ENCODE measurements at regions not wholly inside any gene's neighbourhood (a gene's known extent, or its start where the extent isn't known, plus 50 kb on each side); places are given as distances from the start of the nearest gene placed in this dataset.

DNA sequence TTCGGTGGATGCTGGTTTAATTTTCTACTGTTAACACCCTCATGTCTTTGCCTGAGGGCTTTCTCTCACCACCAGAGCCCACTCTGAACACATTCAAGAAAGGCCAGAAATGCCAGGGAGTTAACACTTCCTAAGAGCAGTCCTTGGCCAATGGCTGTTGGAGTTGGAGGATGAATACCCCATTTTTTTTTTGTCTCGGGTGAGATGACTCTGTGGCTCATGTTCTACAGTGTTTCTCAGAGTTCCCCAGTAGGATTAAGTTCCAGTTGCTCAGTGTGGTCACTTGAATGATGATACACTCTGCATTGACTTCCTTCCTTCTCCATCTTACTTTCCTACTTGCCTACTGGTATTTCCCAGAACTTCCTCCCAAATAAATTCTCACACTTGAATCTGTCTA is 65.8 kb downstream of the FOS start:
- Mint-ChIP-seq H3K4me3 (ENCODE audit: unreplicated experiment) (no peak overlapping the region), H3K36me3 (ENCODE audit: insufficient read depth, unreplicated experiment) (no peaks in the 10 kb centered on the region), H3K4me1 (ENCODE audit: low read depth, unreplicated experiment) (no peaks in the 10 kb centered on the region), H3K27me3 (ENCODE audit: insufficient read depth, unreplicated experiment) (no peaks in the 10 kb centered on the region), H3K9me3 (ENCODE audit: unreplicated experiment) (peaks cover 12% of the 10 kb centered on the region), H3K27ac (ENCODE audit: unreplicated experiment) (no peak overlapping the region)
- DNase-seq = no peak
- CTCF ChIA-PET = interaction anchor here (0.7 kb wide), 1 partner anchor 26 kb away, joined by 4 read pairs; no protein-coding TSS in a partner anchor
- Histone ChIP-seq H3K27me3 (replicated peaks; ENCODE audit: control insufficient read depth, insufficient read depth, low read length) (no peaks in the 10 kb centered on the region), H3K36me3 (ENCODE audit: control insufficient read depth, insufficient read depth, low read length) (no peaks in the 10 kb centered on the region), H3K4me1 (no peaks in the 10 kb centered on the region), H3K9me3 (no peaks in the 10 kb centered on the region), H3K4me3 (ENCODE audit: low read depth, low read length) (no peak overlapping the region)
- TF ChIP-seq, protein P1, sequence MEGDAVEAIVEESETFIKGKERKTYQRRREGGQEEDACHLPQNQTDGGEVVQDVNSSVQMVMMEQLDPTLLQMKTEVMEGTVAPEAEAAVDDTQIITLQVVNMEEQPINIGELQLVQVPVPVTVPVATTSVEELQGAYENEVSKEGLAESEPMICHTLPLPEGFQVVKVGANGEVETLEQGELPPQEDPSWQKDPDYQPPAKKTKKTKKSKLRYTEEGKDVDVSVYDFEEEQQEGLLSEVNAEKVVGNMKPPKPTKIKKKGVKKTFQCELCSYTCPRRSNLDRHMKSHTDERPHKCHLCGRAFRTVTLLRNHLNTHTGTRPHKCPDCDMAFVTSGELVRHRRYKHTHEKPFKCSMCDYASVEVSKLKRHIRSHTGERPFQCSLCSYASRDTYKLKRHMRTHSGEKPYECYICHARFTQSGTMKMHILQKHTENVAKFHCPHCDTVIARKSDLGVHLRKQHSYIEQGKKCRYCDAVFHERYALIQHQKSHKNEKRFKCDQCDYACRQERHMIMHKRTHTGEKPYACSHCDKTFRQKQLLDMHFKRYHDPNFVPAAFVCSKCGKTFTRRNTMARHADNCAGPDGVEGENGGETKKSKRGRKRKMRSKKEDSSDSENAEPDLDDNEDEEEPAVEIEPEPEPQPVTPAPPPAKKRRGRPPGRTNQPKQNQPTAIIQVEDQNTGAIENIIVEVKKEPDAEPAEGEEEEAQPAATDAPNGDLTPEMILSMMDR (IDR thresholded peaks at IDR 0.05; ENCODE audit: insufficient read depth in 1 of 2, low read depth in 1 of 2, low read length in 1 of 2, severe bottlenecking in 1 of 2, unreplicated experiment in 1 of 2) = no peak
- POLR2A ChIA-PET = no interaction called here
- intact Hi-C loops (cut with micrococcal nuclease; ENCODE audit: unreplicated experiment) = no loop called here
- BruUV-seq (replicated peaks) = no TSS peak

DNA sequence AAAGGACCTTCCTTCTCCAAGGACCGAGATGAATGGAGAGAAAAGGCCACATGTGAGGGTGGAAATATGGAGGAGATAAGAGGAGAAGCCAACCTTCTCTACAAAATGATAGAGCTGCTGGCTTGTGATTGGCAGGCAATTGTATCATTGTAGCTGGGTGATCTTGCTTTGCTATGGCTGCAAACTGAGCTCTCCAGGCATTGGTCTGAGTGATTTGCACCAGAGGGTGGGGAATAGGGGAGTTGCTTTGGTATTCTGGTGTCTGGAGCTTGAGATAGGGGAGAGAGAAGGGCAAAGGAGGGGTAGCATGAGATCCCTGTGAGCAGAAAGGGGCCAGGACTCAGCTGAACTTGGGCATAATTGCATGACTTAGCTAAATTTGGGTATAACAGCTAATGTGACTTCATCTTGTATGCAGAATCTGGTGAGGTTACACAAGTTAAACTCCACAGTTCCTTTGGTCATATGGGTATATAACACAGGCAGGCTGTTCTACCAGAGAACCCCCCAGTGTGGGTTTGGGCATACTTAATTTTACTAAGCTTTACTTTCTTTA is 72.0 kb downstream of the FOS start:
- Mint-ChIP-seq H3K4me1 (ENCODE audit: low read depth, unreplicated experiment) (no peaks in the 10 kb centered on the region), H3K27ac (ENCODE audit: unreplicated experiment) (no peak overlapping the region), H3K27me3 (ENCODE audit: insufficient read depth, unreplicated experiment) (no peaks in the 10 kb centered on the region), H3K4me3 (ENCODE audit: unreplicated experiment) (no peak overlapping the region), H3K36me3 (ENCODE audit: insufficient read depth, unreplicated experiment) (no peaks in the 10 kb centered on the region), H3K9me3 (ENCODE audit: unreplicated experiment) (no peaks in the 10 kb centered on the region)
- intact Hi-C loops (cut with micrococcal nuclease; ENCODE audit: unreplicated experiment) = no loop called here
- Histone ChIP-seq H3K9me3 (no peaks in the 10 kb centered on the region), H3K4me3 (ENCODE audit: low read depth, low read length) (no peak overlapping the region), H3K4me1 (no peaks in the 10 kb centered on the region), H3K36me3 (ENCODE audit: control insufficient read depth, insufficient read depth, low read length) (no peaks in the 10 kb centered on the region), H3K27me3 (replicated peaks; ENCODE audit: control insufficient read depth, insufficient read depth, low read length) (no peaks in the 10 kb centered on the region)
- no peak for DNase-seq
- ChIA-PET POLR2A (no interaction called here), CTCF (interaction anchor here (1.1 kb wide), 1 partner anchor 11 kb away, joined by 3 read pairs; no protein-coding TSS in a partner anchor)
- TF ChIP-seq, protein P1 (IDR thresholded peaks at IDR 0.05; ENCODE audit: insufficient read depth in 1 of 2, low read depth in 1 of 2, low read length in 1 of 2, severe bottlenecking in 1 of 2, unreplicated experiment in 1 of 2) = no peak
- BruUV-seq (replicated peaks) = no TSS peak

DNA sequence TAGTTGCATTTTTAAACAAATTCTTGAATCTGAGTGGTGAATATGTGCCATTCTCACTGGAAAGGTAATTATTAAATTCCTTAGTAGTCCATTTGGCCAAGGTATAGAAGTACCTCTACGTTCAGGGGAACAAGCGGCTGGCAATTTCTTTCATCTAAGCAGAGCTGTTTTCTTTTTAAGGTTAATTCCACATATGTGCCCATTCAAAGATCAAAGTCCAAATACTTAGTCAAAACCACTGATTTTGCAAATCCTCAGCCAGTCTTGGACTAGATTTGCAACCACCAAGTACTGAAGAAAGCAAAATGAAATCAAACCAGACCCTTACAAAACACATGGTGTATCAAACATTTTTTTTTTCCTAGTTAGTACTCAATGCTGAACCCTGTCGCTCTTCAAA is 68.7 kb upstream of the JDP2 start:
- POLR2A ChIA-PET = interaction anchor here (0.5 to 0.6 kb wide), 2 partner anchors 144 to 302 kb away, joined by 4 read pairs; partner anchors contain the start of genes ERG28 and TTLL5
- no peaks in the 10 kb centered on the region for H3K36me3 ChIP-seq (ENCODE audit: control insufficient read depth, insufficient read depth, low read length)
- H3K4me3 Mint-ChIP-seq (ENCODE audit: unreplicated experiment) = no peak overlapping the region
- H3K9me3 Mint-ChIP-seq (ENCODE audit: unreplicated experiment) = no peaks in the 10 kb centered on the region
- peaks cover 19% of the 10 kb centered on the region for H3K4me1 Mint-ChIP-seq (ENCODE audit: low read depth, unreplicated experiment)
- BruUV-seq (replicated peaks) = no TSS peak
- peaks cover 8% of the 10 kb centered on the region; the same call in 1 of the 2 replicates for H3K4me1 ChIP-seq
- H3K27me3 ChIP-seq (replicated peaks; ENCODE audit: control insufficient read depth, insufficient read depth, low read length) = no peaks in the 10 kb centered on the region
- no peak overlapping the region for H3K4me3 ChIP-seq (ENCODE audit: low read depth, low read length)
- CTCF ChIA-PET = no interaction called here
- no peak overlapping the region for H3K27ac Mint-ChIP-seq (ENCODE audit: unreplicated experiment)
- intact Hi-C loops (cut with micrococcal nuclease; ENCODE audit: unreplicated experiment) = loop anchor here (5.0 kb wide), 1 partner anchor 42 kb away; no protein-coding TSS in a partner anchor
- no peak for DNase-seq
- no peaks in the 10 kb centered on the region for H3K9me3 ChIP-seq
- no peaks in the 10 kb centered on the region for H3K27me3 Mint-ChIP-seq (ENCODE audit: insufficient read depth, unreplicated experiment)
- no peaks in the 10 kb centered on the region for H3K36me3 Mint-ChIP-seq (ENCODE audit: insufficient read depth, unreplicated experiment)
- TF ChIP-seq, protein P1 (IDR thresholded peaks at IDR 0.05; ENCODE audit: insufficient read depth in 1 of 2, low read depth in 1 of 2, low read length in 1 of 2, severe bottlenecking in 1 of 2, unreplicated experiment in 1 of 2) = no peak
